Keratinocyte (primary cell): ENCODE measurements at regions not wholly inside any gene's neighbourhood (a gene's known extent, or its start where the extent isn't known, plus 50 kb on each side); places are given as distances from the start of the nearest gene placed in this dataset.
"Not testable (repeated sequence)": the region's sequence is repeated elsewhere in the genome, so short reads cannot be mapped to it uniquely, and the experiment has no call there.

ENCODE experiments used
- EZH2 ChIP-seq: IDR thresholded peaks from one replicate; pipeline ENCODE4 v1.6.1; 2012; ENCODE audit warnings: inconsistent platforms, mild to moderate bottlenecking, low read length, moderate library complexity
- TF ChIP-seq, protein P1 (sequence below), 3 experiments: IDR thresholded peaks in 1 of 3; conservative IDR thresholded peaks in 1 of 3; optimal IDR thresholded peaks in 1 of 3; 2 replicates in 2 of 3; 3 replicates in 1 of 3; pipeline versions ENCODE3 to v1.5.1; 2011; ENCODE audit warnings: low read length in 3 of 3, mild to moderate bottlenecking in 3 of 3, moderate library complexity in 2 of 3, control low read depth in 1 of 3, inconsistent platforms in 1 of 3; ENCODE audit not compliant: insufficient read depth in 2 of 3; ENCODE audit errors: extremely low read depth in 1 of 3

DNA sequence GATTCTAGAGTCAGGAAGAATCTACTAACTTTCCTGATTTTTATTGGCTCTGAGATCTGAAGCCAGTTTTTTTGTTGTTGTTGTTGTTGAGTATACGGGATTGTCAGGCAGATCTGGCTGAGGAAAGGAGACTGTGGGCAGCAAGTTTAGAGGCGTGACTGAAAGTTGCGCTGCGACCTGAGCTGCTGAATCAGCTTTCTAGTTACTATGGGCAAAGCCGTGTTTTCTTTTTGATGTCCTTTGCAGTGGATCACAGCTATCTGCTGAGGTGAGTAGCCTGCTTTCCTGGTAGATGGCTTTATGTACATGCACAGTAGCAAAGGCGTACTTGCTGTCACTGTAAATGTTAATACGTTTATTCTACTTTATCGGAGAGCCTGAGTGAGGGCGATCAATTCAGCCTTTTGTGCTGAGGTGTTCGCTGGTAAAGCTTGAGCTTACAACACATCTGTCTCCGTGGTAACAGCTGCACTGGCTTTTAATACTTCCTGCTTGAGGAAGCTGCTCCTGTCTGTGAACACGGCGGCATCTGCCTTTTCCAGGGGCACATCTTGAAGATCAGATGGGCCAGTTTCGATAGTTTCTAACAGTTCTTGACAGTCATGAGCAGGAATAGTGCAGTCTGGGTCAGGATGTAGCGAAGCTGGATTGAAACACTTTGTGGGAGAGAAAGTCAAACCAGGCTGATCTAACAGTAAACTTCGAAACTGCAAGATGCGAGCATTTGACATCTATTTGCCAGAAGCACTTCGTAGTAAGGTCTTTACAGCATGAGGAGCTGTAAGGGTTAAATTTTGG is 118.9 kb downstream of the UNC93B1 start:
- TF ChIP-seq, protein P1, sequence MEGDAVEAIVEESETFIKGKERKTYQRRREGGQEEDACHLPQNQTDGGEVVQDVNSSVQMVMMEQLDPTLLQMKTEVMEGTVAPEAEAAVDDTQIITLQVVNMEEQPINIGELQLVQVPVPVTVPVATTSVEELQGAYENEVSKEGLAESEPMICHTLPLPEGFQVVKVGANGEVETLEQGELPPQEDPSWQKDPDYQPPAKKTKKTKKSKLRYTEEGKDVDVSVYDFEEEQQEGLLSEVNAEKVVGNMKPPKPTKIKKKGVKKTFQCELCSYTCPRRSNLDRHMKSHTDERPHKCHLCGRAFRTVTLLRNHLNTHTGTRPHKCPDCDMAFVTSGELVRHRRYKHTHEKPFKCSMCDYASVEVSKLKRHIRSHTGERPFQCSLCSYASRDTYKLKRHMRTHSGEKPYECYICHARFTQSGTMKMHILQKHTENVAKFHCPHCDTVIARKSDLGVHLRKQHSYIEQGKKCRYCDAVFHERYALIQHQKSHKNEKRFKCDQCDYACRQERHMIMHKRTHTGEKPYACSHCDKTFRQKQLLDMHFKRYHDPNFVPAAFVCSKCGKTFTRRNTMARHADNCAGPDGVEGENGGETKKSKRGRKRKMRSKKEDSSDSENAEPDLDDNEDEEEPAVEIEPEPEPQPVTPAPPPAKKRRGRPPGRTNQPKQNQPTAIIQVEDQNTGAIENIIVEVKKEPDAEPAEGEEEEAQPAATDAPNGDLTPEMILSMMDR (optimal IDR thresholded peaks at IDR 0.05 in 1 of 3, IDR thresholded peaks at IDR 0.05 in 1 of 3, conservative IDR thresholded peaks at IDR 0.05 in 1 of 3; ENCODE audit: extremely low read depth in 1 of 3, insufficient read depth in 2 of 3, low read length in 3 of 3), result not testable (repeated sequence)
- not testable (repeated sequence) for TF ChIP-seq EZH2
